Pancreas (tissue), 10 donors: ENCODE measurements at regions not wholly inside any gene's neighbourhood (a gene's known extent, or its start where the extent isn't known, plus 50 kb on each side); places are given as distances from the start of the nearest gene placed in this dataset.
"Not testable (repeated sequence)": the region's sequence is repeated elsewhere in the genome, so short reads cannot be mapped to it uniquely, and the experiment has no call there.

Source experiments
- ATAC-seq, 4 donors: fragments of 200-7000 bp; cut with Tn5 transposase; one replicate each; pipeline versions ENCODE4 v1.8.0 to v1.9.1; 2020; ENCODE audit warnings: mild to moderate bottlenecking in 4 of 4, moderate library complexity in 4 of 4
- DNase-seq, 6 donors: peaks; one replicate each; pipeline ENCODE4 v3.0.0-alpha.2; 2020
- FAIRE-seq: peaks from 2 replicates; lab custom pipeline; 2012; peaks lifted over from hg19 to GRCh38; lab: Jason Lieb, UNC
- H3K27ac ChIP-seq, 4 donors: fragments of 200-600 bp; sonication (generic); 1 replicate in 3 of 4; 2 replicates in 1 of 4; pipeline versions ENCODE4 v1.5.0 to v1.8.0; 2020
- H3K27me3 ChIP-seq, 4 donors: fragments of 200-600 bp; one replicate each; pipeline ENCODE4 v1.8.0; 2021
- H3K36me3 ChIP-seq, 3 donors: fragments of 200-600 bp; sonication (generic) in 1 of 3; one replicate each; pipeline versions ENCODE4 v1.5.0 to v1.8.0; 2020 to 2021
- H3K4me1 ChIP-seq, 3 donors: fragments of 200-600 bp; one replicate each; pipeline ENCODE4 v1.8.0; 2021
- H3K4me3 ChIP-seq, 4 donors: fragments of 200-600 bp; sonication (generic) in 2 of 4; one replicate each; pipeline versions ENCODE4 v1.5.0 to v1.8.0; 2020 to 2021
- H3K9me3 ChIP-seq, 4 donors: fragments of 200-600 bp; one replicate each; pipeline ENCODE4 v1.8.0; 2021
- WGBS, 2 donors: extraction: QIAGEN DNeasy Blood & Tissue Kit; methylation state at CpG; one replicate each; pipeline ENCODE4 v1.1.7; 2013; 5-methylcytosine and 5-hydroxymethylcytosine counted together
- intact Hi-C, 3 donors: fragments of 100-400 bp; cut with DNase I; formaldehyde crosslinking; loops; one replicate each; pipeline versions ENCODE4 v1.11.1 to v1.14.2; 2022
- TF ChIP-seq, protein P1 (sequence below), 4 donors: fragments of 200-600 bp; sonication (generic) in 3 of 4; IDR thresholded peaks; one replicate each; pipeline versions ENCODE4 v1.5.0 to v1.8.0; 2021; ENCODE audit warnings: antibody characterized with exemption in 4 of 4
- donor health status: healthy with polysubstance abuse.
- donor health status: DM: no; HTN: no; CAD: no; lungs with moderate emphysema.
- donor health status: DM: no; HTN: no; CAD: no.
- donor health status: control.
- donor health status: control.
- donor health status: Bipolar disorder and iron deficiency.
- donor health status: DM: yes; HTN: yes; CAD: no.
- donor health status: DM: no; HTN: no; CAD: no.
- donor health status: DM: no; HTN: no; CAD: no.
- donor health status: DM: yes; HTN: yes; CAD: no.

- intact Hi-C loops = no loop called here
- H3K4me1 ChIP-seq = no peaks in the 10 kb centered on the region
- 72 to 74% methylated on average over 8 of the region's 8 CpGs for WGBS, 2 donors
- no peaks in the 10 kb centered on the region for H3K27me3 ChIP-seq
- TF ChIP-seq, protein P1, sequence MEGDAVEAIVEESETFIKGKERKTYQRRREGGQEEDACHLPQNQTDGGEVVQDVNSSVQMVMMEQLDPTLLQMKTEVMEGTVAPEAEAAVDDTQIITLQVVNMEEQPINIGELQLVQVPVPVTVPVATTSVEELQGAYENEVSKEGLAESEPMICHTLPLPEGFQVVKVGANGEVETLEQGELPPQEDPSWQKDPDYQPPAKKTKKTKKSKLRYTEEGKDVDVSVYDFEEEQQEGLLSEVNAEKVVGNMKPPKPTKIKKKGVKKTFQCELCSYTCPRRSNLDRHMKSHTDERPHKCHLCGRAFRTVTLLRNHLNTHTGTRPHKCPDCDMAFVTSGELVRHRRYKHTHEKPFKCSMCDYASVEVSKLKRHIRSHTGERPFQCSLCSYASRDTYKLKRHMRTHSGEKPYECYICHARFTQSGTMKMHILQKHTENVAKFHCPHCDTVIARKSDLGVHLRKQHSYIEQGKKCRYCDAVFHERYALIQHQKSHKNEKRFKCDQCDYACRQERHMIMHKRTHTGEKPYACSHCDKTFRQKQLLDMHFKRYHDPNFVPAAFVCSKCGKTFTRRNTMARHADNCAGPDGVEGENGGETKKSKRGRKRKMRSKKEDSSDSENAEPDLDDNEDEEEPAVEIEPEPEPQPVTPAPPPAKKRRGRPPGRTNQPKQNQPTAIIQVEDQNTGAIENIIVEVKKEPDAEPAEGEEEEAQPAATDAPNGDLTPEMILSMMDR (IDR thresholded peaks at IDR 0.05) = no peak
- DNase-seq = no peak
- no peak for ATAC-seq
- H3K36me3 ChIP-seq = no peaks in the 10 kb centered on the region
- no peak overlapping the region for H3K4me3 ChIP-seq
- no peaks in the 10 kb centered on the region for H3K9me3 ChIP-seq
- no peak overlapping the region for H3K27ac ChIP-seq
- FAIRE-seq = no peak
Observed at GRCh38 chr1:233722212-233722979, 108.5 kb downstream of the KCNK1 start.

- no peaks in the 10 kb centered on the region for H3K27me3 ChIP-seq
- intact Hi-C loops = no loop called here
- no peak overlapping the region for H3K27ac ChIP-seq
- DNase-seq (no peak), FAIRE-seq (no peak), ATAC-seq (no peak)
- no peak overlapping the region for H3K4me3 ChIP-seq
- H3K4me1 ChIP-seq = no peaks in the 10 kb centered on the region
- no peaks in the 10 kb centered on the region for H3K36me3 ChIP-seq
- TF ChIP-seq, protein P1 (IDR thresholded peaks at IDR 0.05) = no peak
- WGBS, 2 donors = 85 to 90% methylated on average over 6 of the region's 6 CpGs
- no peaks in the 10 kb centered on the region for H3K9me3 ChIP-seq
Observed at GRCh38 chr1:233723387-233723786, 109.5 kb downstream of the KCNK1 start.

- FAIRE-seq, ATAC-seq, H3K27me3 ChIP-seq, H3K4me3 ChIP-seq, H3K36me3 ChIP-seq, DNase-seq, H3K4me1 ChIP-seq, intact Hi-C loops, H3K27ac ChIP-seq, H3K9me3 ChIP-seq: not testable (repeated sequence)
- WGBS, 2 donors = 82% methylated on average over 10 of the region's 10 CpGs
Observed at GRCh38 chr1:233724131-233724631, 110.3 kb downstream of the KCNK1 start.

DNA sequence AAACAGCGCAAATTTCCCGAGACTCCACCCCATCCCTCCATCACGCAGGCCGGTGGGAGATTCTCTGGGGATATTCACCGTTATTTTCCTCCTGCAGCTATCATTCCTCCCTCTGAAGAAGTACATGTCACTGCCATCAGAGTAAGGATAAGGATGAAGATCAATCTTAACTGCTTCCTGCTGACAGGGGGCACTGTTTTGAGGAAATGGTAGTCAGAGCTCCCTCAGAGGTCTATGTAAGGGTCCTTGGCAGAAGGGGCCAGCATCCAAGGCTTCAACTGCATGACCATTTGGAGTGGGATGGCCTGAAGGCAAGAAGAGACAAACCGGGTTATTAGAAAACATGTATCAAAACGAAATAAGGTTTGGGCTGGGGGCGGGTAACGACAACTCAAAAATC, 111.5 kb downstream of the KCNK1 start:
- ATAC-seq (no peak), DNase-seq (no peak), FAIRE-seq (no peak)
- Histone ChIP-seq H3K27me3 (no peaks in the 10 kb centered on the region), H3K36me3 (no peaks in the 10 kb centered on the region), H3K9me3 (no peaks in the 10 kb centered on the region), H3K4me3 (no peak overlapping the region), H3K4me1 (no peaks in the 10 kb centered on the region), H3K27ac (no peak overlapping the region)
- TF ChIP-seq, protein P1 (IDR thresholded peaks at IDR 0.05) = no peak
- 82 to 92% methylated on average over 9 of the region's 9 CpGs for WGBS, 2 donors
- intact Hi-C loops = no loop called here

GRCh38 chr1:233728721-233729120, 114.8 kb downstream of the KCNK1 start:
- Histone ChIP-seq H3K36me3 (no peaks in the 10 kb centered on the region), H3K27me3 (no peaks in the 10 kb centered on the region), H3K9me3 (no peaks in the 10 kb centered on the region), H3K4me1 (no peaks in the 10 kb centered on the region), H3K27ac (no peak overlapping the region), H3K4me3 (no peak overlapping the region)
- DNase-seq (no peak), FAIRE-seq (no peak), ATAC-seq (no peak)
- 46 to 57% methylated on average over 4 of the region's 4 CpGs for WGBS, 2 donors
- TF ChIP-seq, protein P1 (IDR thresholded peaks at IDR 0.05) = no peak
- intact Hi-C loops = no loop called here
